AG04450 (cell line): ENCODE measurements at regions not wholly inside any gene's neighbourhood (a gene's known extent, or its start where the extent isn't known, plus 50 kb on each side); places are given as distances from the start of the nearest gene placed in this dataset.

Experiments
- CTCF ChIA-PET: fragments of 300-600, 350-600 bp; formaldehyde crosslinking; extraction: SDS; loops from one replicate; lab custom pipeline; 2022; ENCODE audit warnings: antibody characterized with exemption, inconsistent platforms; lab: Charles Lee
- POLR2A ChIA-PET: fragments of 350-600 bp; formaldehyde crosslinking; extraction: SDS; loops from one replicate; lab custom pipeline; 2021; ENCODE audit warnings: antibody characterized with exemption, inconsistent platforms; lab: Yijun Ruan, JAX
- DNase-seq: peaks from one replicate; pipeline ENCODE4 v3.0.0-alpha.2; 2011; ENCODE audit warnings: low read depth, low spot score
- H3K27ac ChIP-seq: one replicate; pipeline ENCODE4 v1.5.1; 2012; ENCODE audit warnings: low read depth, low read length, control low read depth
- H3K27me3 ChIP-seq: one replicate; pipeline ENCODE4 v1.6.0; 2012; ENCODE audit warnings: low read length; ENCODE audit not compliant: control insufficient read depth, insufficient read depth
- H3K4me3 ChIP-seq: 2 replicates; pipeline ENCODE4 v1.5.1; 2011; ENCODE audit warnings: mild to moderate bottlenecking, low read depth, low read length, control low read depth
- H3K9me3 ChIP-seq: 2 replicates; pipeline ENCODE4 v1.5.1; 2012; ENCODE audit warnings: low read length; ENCODE audit not compliant: control insufficient read depth, insufficient read depth
- CTCF ChIP-seq: IDR thresholded peaks from 2 replicates; pipeline ENCODE4 v1.5.1; 2011; ENCODE audit warnings: low read depth, low read length, control low read depth, inconsistent platforms

DNA sequence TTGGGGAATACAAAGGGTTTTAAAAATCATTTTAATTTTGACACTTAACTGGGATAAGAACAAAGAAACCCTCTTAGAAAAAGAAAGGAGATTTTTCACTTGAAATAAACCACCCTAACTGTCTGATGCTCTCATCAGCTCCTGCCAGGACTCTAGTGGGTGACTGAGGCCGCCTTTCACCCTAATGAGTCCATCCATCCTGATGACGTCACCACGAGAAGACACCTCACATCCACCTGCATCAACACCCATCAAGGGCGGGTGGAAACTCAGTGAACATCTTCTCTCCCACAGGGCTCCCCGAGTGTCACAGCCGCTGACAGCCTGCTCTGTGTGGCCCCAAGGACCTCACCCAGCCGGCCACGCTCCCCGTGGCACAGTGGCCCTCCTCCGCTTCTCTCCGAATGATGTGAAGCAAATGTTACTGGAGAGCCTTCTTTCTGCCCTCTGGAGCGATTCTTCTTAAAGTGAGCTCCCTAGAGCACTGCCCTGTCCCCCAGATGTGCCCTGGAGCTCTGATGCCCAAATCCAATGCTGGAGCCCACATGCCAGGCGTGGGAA lies 584.3 kb upstream of the ADAMTS16 start:
- Histone ChIP-seq H3K4me3 (no peak overlapping the region), H3K27me3 (no peaks in the 10 kb centered on the region), H3K27ac (no peak overlapping the region), H3K9me3 (peaks cover 23% of the 10 kb centered on the region)
- no peak for DNase-seq
- TF ChIP-seq CTCF = no peak
- POLR2A ChIA-PET = no interaction called here
- CTCF ChIA-PET = no interaction called here

DNA sequence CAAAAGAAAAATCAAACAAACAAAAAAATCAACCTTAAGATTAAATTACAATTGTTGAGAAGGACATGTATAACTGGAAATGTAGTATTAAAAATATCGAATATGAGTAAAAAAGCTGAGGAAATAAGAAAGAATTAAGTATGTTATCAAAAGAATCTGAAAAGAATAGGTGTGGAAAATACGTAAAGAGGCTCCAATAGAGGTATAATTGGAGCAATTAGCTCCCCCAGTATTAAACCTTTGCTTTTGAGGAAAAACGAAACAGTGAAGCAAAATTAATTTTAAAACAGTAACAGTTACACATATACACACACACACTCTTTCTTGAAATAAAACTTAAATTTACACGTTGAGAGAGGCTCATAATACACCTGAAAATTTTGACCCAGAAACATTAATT lies 578.7 kb upstream of the ADAMTS16 start:
- no peaks in the 10 kb centered on the region; the same call in 1 of the 2 replicates for H3K9me3 ChIP-seq
- no peak for TF ChIP-seq CTCF
- ChIA-PET POLR2A (no interaction called here), CTCF (no interaction called here)
- no peaks in the 10 kb centered on the region for H3K27me3 ChIP-seq
- no peak overlapping the region for H3K27ac ChIP-seq
- H3K4me3 ChIP-seq = no peak overlapping the region
- DNase-seq = no peak

- CTCF ChIA-PET = no interaction called here
- POLR2A ChIA-PET = no interaction called here
- Histone ChIP-seq H3K9me3 (no peaks in the 10 kb centered on the region; the same call in 1 of the 2 replicates), H3K27me3 (no peaks in the 10 kb centered on the region), H3K27ac (no peak overlapping the region), H3K4me3 (no peak overlapping the region)
- TF ChIP-seq CTCF = no peak
- DNase-seq = no peak
These were observed 576.7 kb upstream of the ADAMTS16 start for GRCh38 chr5:4563400-4563799.

GRCh38 chr5:4570047-4570995 lies 569.8 kb upstream of the ADAMTS16 start:
- no peak for TF ChIP-seq CTCF
- Histone ChIP-seq H3K9me3 (peaks cover 10% of the 10 kb centered on the region), H3K27me3 (no peaks in the 10 kb centered on the region), H3K27ac (no peak overlapping the region), H3K4me3 (no peak overlapping the region)
- CTCF ChIA-PET = no interaction called here
- POLR2A ChIA-PET = no interaction called here
- DNase-seq = no peak
